ENCODE measurements at regions not wholly inside any gene's neighbourhood (a gene's known extent, or its start where the extent isn't known, plus 50 kb on each side); places are given as distances from the start of the nearest gene placed in this dataset.

- TF ChIP-seq CTCF (IDR thresholded peaks at IDR 0.05; ENCODE audit: low read length) (no peak), EZH2 (IDR thresholded peaks at IDR 0.05; ENCODE audit: borderline replicate concordance, low read length) (no peak)
Observed at GRCh38 chrX:125012585-125012984, 307.1 kb upstream of the TEX13C start.
